Activated effector memory CD4-positive, alpha-beta T cell treated with Interleukin-2 at 50 U/mL for 16 hours (primary cell): ENCODE measurements at regions not wholly inside any gene's neighbourhood (a gene's known extent, or its start where the extent isn't known, plus 50 kb on each side); places are given as distances from the start of the nearest gene placed in this dataset.

Source experiments
- DNase-seq: peaks from one replicate; pipeline ENCODE4 v3.0.0-alpha.2; 2020

DNA sequence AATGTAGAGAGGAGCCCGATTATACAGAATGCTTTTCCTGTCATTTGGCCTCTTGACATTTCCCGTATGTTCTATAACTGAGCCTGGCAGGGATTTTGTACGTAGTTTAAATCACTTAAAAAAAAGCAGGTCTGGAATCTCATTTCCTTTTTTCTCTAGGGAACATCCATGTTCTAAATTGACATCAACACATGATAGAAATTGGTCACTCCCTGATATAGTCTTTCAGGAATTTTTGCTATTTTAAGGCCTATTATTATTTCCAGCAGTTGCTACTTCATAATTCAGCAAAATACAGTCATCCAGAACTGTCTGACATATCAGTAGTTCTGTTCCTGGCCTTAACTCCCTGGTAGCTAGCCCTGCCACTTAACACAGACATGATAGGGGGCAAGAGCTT, 565.7 kb upstream of the ZEB2 start:
- no peak for DNase-seq

GRCh38 chr2:145080426-145080825, 560.5 kb upstream of the ZEB2 start:
- DNase-seq: no peak

DNA sequence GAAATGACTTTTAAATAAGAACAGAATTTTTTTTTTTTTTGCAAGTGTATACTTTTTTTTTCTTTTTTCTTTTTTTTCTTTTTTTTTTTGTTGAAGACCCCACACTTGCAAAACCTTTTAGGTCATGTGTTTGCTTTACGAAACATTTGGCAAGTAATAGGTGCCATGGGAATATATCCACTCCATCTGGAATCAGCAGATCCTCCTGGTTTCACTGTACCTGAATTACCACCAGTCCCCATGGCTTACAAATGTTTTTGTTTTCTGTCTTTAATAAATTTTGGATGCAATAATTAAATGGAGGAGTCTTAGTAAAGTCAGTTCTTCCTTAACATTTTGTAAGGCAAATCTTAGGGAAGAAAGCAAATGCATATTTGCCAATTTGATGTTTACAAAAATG, 559.7 kb upstream of the ZEB2 start:
- DNase-seq: no peak

GRCh38 chr2:145078923-145079322, 559.0 kb upstream of the ZEB2 start:
- no peak for DNase-seq

- no peak for DNase-seq
These were observed 556.2 kb upstream of the ZEB2 start for GRCh38 chr2:145076085-145076484.

GRCh38 chr2:145075454-145076062, 555.6 kb upstream of the ZEB2 start:
- DNase-seq: no peak

- DNase-seq: no peak
These were observed 550.8 kb upstream of the ZEB2 start for GRCh38 chr2:145070703-145071102.

DNA sequence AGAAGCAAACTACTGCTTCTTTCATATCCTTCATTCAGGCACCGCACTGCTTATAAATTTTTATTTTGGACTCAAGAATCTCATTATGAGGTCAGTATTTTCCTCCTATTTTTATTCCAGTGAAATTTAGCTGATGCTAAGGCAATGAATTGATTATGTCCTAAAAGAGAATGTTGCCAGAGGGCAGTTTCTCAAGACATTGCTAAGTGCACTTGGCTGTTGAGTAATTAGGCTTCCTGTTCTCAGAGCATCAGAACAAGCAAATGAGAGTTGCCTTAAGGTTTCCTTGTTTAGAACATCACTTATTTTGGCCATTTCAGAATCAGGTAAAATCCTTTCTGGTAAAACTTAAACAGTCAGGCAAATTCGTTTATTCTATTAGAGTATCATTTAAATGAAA, 548.6 kb upstream of the ZEB2 start:
- DNase-seq: no peak

DNA sequence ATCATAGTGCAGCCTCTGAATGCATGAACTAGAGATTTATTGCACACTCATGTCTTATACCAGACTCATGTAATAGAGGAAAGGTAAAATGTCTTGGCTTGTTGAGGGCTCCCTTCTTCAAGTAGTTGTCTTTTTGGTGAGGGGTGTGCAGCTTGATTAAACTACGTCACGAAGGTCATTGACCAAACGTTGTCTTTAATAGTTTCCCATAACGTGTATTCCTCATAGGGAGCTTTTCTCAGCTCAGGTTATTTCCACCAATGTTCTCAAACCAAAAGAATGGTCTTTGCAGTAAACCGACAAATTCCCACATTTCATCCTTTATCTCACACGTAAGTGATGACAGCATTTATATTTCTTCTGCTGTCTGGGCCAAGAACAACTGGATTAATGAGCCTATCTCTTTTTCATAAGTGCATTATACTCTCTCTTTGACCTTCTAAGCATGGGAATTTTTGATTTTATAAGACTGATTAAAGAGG, 547.7 kb upstream of the ZEB2 start:
- no peak for DNase-seq

DNA sequence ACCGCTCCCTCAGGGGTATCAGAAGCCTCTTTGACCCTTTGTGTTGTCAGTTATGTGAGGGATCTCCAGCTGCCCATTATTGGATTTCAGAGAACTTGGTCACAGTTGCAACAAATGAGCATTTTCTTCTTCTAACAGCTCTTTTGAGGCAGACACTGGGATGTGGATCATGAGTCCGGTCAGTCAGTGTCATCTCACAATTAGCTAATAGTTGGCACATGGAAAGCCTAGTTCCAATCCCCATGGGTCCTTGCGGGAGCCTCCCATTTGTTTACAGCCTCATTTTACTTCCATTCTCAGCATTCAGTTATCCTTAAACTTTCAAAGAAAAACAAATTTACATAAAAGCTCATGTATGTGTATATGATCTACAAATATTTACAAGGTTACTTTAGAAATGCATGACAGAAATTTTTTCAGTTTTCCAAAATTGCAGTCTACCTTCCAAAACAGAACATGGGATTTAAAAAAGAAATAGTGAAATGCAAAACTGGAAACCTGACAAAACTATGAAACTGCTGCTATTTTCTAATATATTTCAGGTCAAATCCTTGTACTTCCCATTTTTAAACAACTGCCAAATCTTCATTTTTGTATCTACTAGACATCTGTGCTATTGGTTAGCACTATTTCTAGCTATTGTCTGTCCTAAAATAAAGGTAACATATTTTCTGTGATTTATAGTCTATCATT, 547.1 kb upstream of the ZEB2 start:
- no peak for DNase-seq

DNA sequence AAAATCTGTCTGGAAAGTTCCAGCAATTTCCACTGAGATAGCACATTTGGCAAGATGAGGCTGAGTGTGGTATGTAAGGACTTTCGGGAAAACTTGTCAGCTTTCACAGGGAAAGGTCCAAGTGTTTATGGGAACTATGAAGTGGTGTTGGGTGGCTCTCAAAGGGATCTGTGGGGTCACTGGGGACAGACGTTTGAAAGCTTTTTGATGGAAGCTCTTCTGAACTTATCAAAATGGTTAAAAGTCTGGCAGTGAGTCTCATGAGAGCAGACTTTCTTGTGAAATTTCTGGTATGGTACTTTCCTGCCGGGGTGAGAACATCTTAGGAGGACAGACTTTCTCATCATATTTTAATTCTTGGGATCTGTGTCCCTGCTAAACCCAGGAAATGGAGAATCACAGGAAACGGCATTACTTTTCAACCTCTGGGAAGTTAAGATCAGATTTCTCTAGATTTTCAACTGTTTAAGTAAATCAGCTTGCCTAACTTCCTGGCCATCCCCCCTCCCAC, 546.3 kb upstream of the ZEB2 start:
- DNase-seq: no peak

- DNase-seq: no peak
These were observed 545.4 kb upstream of the ZEB2 start for GRCh38 chr2:145065342-145065741.

DNA sequence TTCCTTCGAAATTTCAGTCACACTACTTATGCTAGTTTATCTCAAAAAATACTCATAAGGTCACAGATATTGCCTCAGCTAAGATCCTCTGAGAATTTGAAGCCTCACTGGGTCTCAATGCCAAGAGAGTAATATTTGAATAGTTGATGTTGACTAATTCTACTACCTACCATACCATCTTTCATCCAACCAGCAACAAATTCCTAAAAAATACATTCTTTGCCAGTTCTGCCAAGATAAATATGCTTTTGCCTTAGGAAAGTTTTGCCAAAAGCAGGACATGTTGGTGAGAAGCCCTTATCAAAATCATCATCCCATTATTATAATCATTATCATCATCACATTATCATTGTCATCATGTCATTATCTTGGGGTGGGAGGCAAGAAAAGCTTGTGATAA, 544.6 kb upstream of the ZEB2 start:
- no peak for DNase-seq

DNA sequence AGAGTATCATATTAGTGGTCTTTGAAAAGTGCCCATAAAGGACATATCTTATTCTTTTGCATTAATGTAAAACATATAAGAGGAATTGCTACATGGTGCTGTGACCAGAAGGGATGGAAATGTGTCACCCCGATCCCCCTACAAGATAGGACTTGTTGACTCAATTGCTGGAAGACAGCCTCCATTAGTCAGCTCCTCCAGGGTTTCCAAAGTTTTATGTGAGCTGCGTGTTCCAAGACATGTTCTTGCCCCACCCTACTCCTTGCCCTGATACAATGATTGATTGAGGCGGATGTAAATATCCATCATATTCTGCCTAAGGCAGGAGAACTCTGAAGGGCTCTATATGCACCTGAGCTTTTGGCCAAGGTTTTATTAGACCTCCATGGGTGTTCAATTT, 541.0 kb upstream of the ZEB2 start:
- no peak for DNase-seq

- DNase-seq: no peak
These were observed 540.0 kb upstream of the ZEB2 start for GRCh38 chr2:145059914-145060313.

DNA sequence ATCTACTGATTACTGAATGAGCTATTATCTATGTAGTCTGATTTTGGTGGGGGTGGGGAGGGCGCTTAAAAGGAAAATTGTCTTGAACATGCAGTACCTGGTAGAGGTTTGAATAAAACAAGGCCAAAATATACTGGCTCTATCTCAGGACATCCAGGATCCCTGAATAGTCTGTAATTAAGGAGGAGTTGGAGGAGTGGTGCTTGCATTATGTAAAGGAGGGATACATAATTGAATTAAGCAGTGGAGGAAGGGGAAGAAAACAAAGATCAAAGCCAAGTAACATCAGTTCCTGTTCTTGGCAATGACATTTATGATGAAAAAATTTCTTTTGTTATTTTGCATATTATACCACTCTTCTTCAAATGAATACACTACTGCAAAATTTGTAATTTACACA, 539.4 kb upstream of the ZEB2 start:
- no peak for DNase-seq

GRCh38 chr2:145058457-145058856, 538.5 kb upstream of the ZEB2 start:
- no peak for DNase-seq

GRCh38 chr2:145055651-145056050, 535.7 kb upstream of the ZEB2 start:
- DNase-seq: no peak

DNA sequence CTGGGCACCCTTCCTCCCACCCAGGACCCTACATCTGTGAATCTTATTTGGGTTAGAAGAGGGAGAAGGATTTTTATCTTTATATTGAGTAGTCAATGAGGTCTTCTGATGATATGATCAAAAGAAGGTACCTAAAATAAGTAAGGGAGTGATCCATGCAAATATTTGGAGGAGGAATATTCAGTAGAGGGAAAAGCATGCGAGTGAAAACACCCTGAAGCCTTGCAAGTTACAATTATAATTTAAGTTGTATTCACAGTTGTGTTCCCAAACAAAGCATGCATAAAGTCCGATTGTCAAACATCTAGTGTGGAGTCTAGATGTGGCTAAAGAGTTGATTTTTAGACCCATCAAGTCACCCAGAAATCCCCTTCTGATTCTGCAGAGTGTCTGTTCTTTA, 530.2 kb upstream of the ZEB2 start:
- no peak for DNase-seq

DNA sequence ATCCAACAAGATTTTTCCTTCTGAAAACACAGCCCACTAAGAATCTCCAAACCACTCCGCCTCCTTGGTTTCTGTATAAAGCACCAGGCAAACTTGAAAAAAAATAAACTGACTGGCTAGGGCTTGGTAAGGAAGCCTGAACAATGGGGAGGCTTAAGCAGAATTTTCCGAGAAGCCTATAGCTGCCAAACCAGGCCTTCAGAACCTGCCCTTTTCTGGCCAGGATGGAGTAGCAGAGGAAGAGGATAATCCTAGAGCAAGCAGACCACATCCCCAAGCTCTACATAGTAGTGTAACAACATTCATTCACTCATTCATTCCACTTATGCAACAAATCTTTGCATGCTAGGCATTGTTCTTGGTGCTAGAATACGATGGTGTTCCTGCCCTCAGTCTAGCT, 529.6 kb upstream of the ZEB2 start:
- DNase-seq: no peak

DNA sequence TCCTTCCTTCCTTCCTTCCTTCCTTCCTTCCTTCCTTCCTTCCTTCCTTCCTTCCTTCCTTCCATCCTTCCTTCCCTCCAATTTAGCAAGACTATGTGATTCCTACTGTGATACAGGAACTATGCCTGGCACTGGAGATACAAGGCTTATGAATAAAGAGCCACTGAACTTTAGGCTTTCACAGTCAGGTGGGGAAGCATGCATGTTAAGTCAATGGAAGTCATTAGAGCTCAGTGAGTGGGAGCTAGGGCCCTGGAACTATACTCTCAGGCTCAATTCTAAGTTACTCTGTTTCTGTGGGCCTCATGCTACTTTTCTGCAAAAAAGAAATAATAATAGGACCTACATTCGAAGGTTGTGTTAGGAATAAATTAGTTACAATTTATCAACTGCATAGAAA, 527.6 kb upstream of the ZEB2 start:
- no peak for DNase-seq

DNA sequence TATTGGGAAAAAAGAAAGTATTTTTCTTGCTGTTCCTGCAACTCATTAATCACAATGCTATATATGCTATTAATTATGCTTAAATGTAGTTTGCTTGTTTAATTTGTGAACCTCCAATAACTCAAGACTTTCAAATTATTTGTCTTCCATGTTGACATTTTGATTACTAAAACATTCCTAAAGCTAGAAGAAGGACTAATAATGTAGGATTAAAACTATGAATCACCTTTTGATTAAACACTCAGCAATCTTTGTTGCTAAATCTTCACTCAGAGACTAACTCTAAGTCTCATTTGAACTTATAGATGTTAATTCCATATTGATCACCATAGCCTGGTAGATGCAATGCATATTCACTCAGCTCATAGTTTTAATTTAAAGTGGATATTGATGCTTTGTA, 524.6 kb upstream of the ZEB2 start:
- no peak for DNase-seq

DNA sequence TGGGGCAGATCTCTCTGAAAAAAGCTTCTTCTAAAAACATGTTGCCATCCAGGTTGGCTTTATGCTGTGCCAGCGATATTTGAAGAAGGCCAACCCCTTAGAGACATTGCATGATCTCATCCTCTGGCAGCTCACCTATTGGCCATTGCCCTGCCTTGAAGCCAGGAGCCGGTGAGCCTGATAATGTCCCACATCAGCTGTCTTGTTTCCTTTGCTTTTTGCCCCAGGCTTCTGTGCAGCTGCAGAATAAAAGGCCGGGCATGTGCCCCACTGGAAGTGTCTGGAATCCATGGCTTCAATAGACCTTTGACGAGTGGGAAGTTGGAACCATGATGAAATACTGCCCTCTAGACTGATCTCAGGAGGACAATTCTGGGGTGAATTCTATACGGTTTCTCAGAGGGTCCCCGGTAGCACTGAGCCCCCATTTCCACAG, 523.5 kb upstream of the ZEB2 start:
- no peak for DNase-seq

DNA sequence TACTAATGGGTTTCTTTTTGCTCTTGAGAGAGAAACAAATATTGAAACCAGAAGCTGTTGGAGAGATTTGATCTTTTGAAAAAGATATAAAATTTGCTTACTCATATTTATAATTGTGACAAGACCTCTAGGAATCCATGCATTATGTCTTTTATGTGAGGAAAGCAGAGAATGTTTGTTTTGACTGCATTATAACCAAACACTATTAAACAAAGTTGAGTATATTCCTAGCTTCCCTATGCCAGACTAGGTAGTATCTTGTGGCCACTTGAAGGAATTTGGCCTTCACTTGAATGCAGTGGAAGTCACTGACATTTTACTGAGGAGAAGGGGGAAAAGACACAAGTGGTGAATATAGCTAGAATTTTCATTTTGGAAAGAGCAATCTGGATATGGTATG, 521.8 kb upstream of the ZEB2 start:
- DNase-seq: no peak

- DNase-seq: no peak
These were observed 520.5 kb upstream of the ZEB2 start for GRCh38 chr2:145040433-145040832.
